ENCODE measurements at regions not wholly inside any gene's neighbourhood (a gene's known extent, or its start where the extent isn't known, plus 50 kb on each side); places are given as distances from the start of the nearest gene placed in this dataset.

- TF ChIP-seq CEBPB (IDR thresholded peaks at IDR 0.05) (no peak), EP300 (IDR thresholded peaks at IDR 0.05; ENCODE audit: borderline replicate concordance) (no peak), TEAD4 (IDR thresholded peaks at IDR 0.05) (no peak), REST (IDR thresholded peaks at IDR 0.05; ENCODE audit: low read depth) (no peak), RAD21 (IDR thresholded peaks at IDR 0.05; ENCODE audit: low read depth) (no peak), CREB1 (IDR thresholded peaks at IDR 0.05; ENCODE audit: low read depth) (no peak), EGR1 (IDR thresholded peaks at IDR 0.05) (no peak), FOXM1 (IDR thresholded peaks at IDR 0.05; ENCODE audit: borderline replicate concordance, low read depth) (no peak), TCF12 (IDR thresholded peaks at IDR 0.05; ENCODE audit: low read depth) (no peak)
Observed at GRCh38 chr16:9407206-9407758, 315.8 kb downstream of the HAPSTR1 start.

All from Ishikawa (cell line).